Effector memory CD8-positive, alpha-beta T cell (primary cell): ENCODE measurements at regions not wholly inside any gene's neighbourhood (a gene's known extent, or its start where the extent isn't known, plus 50 kb on each side); places are given as distances from the start of the nearest gene placed in this dataset.

Experiments used
- ATAC-seq: fragments of 150-1000 bp; cut with Tn5 transposase; replicated peaks from 2 replicates; pipeline ENCODE4 v1.10.0; 2021; ENCODE audit warnings: mild to moderate bottlenecking, moderate library complexity
- DNase-seq, 3 experiments: peaks; one replicate each; pipeline ENCODE4 v3.0.0; 2021
- H3K27ac Mint-ChIP-seq, 2 donors: one replicate each; pipeline ENCODE4 v1.8.0; 2022; ENCODE audit warnings: mild to moderate bottlenecking in 2 of 2, mixed read lengths in 2 of 2, moderate library complexity in 2 of 2
- H3K27me3 Mint-ChIP-seq, 2 donors: one replicate each; pipeline ENCODE4 v1.8.0; 2022; ENCODE audit warnings: mixed read lengths in 2 of 2
- H3K36me3 Mint-ChIP-seq: one replicate; pipeline ENCODE4 v1.8.0; 2022; ENCODE audit warnings: mild to moderate bottlenecking, moderate library complexity, mixed read lengths; ENCODE audit not compliant: insufficient read depth
- H3K4me1 Mint-ChIP-seq, 2 donors: one replicate each; pipeline ENCODE4 v1.8.0; 2022; ENCODE audit warnings: low read depth in 2 of 2, mixed read lengths in 2 of 2
- H3K4me3 Mint-ChIP-seq, 2 donors: one replicate each; pipeline ENCODE4 v1.8.0; 2022; ENCODE audit warnings: mild to moderate bottlenecking in 2 of 2, mixed read lengths in 2 of 2, moderate library complexity in 2 of 2
- H3K9me3 Mint-ChIP-seq, 2 donors: one replicate each; pipeline ENCODE4 v1.8.0; 2022; ENCODE audit warnings: mixed read lengths in 2 of 2

DNA sequence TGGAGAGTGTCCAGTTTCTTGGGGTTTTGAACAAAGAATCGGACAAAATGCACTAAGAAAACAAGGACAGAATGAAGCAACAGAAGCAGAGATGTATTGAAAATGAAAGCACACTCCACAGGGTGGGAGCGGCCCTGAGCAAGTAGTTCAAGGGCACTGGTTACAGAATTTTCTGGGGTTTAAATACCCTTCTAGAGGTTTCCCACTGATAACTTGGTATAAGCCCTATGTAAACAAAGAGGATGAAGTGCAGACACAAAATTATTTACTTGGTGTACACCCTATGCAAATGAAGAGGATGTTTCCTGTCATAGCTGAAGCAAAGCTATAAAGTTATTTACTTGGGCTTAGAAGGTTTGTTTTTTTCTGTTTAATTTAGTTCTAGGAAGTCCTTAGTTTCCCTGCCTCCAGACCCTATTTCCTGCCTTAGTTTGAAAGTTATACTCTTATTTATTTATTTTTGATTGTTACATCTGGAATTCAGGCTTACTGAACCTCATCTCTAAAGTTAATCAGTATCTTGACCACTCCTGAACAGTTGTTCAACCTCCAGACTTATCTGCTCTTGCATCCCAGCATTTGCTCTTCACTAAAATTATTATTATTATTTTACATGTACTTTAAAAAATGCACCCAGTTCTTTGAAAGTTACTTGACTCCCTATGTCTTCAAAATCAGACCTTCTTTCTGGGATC, 193.5 kb downstream of the SPP2 start:
- Mint-ChIP-seq H3K4me1 (peaks cover 6 to 17% of the 10 kb centered on the region in 2 donors), H3K36me3 (no peaks in the 10 kb centered on the region), H3K4me3 (peak overlapping the region; percentile 72 to 81), H3K27me3 (no peaks in the 10 kb centered on the region), H3K9me3 (no peaks in the 10 kb centered on the region), H3K27ac (peak overlapping the region; percentile 89 to 91)
- DNase-seq: no peak
- ATAC-seq: peak; percentile 36

GRCh38 chr2:234242459-234242836, 191.9 kb downstream of the SPP2 start:
- no peak for ATAC-seq
- Mint-ChIP-seq H3K9me3 (no peaks in the 10 kb centered on the region), H3K27me3 (no peaks in the 10 kb centered on the region), H3K4me3 (no peak overlapping the region), H3K4me1 (peaks cover 6 to 17% of the 10 kb centered on the region in 2 donors), H3K27ac (no peak overlapping the region), H3K36me3 (no peaks in the 10 kb centered on the region)
- no peak for DNase-seq

DNA sequence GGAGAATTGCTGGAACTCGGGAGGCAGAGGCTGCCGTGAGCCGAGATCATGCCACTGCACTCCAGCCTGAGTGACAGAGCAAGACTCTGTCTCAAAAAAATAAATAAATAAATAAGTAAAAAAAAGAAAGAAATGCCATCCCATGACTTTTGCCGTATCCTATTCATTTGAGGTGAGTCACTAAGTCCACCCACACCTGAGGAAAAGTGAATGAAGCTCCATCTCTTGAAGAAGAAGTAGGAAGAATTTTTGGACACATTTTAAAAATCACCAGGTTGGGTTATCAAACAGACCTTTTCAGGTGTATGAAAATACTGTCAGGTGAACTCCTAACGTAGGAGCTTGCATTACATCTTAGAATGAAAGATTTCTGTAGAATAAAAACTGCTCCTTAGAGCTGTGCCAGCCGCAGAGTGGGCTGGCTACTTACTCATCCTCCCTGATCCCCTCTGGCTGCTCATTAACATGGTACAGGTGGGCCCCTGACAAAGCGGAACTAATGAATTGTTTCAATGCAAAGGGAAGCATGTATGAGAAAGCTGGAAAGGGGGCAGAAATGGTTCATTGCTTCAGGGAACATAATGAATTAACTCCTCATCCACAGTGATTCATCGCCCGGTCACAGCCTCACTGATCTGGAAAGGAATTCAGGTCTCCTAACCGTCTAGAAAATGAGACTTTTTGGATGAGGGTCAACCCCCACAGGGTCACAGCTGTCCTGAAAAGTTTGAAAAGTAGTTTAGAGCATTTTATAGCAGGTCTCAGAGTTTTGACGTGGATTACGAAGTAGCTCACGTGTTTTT, 191.4 kb downstream of the SPP2 start:
- Mint-ChIP-seq H3K9me3 (no peaks in the 10 kb centered on the region), H3K36me3 (no peaks in the 10 kb centered on the region), H3K4me3 (no peak overlapping the region), H3K27ac (no peak overlapping the region), H3K4me1 (peaks cover 6 to 17% of the 10 kb centered on the region in 2 donors), H3K27me3 (no peaks in the 10 kb centered on the region)
- ATAC-seq (no peak), DNase-seq (no peak)

GRCh38 chr2:234240917-234241316, 190.4 kb downstream of the SPP2 start:
- H3K4me1 Mint-ChIP-seq: peaks cover 6 to 17% of the 10 kb centered on the region in 2 donors
- H3K27me3 Mint-ChIP-seq: no peaks in the 10 kb centered on the region
- no peak for ATAC-seq
- DNase-seq: no peak
- H3K9me3 Mint-ChIP-seq: no peaks in the 10 kb centered on the region
- H3K36me3 Mint-ChIP-seq: no peaks in the 10 kb centered on the region
- no peak overlapping the region for H3K4me3 Mint-ChIP-seq
- no peak overlapping the region for H3K27ac Mint-ChIP-seq

- ATAC-seq: no peak
- no peak overlapping the region for H3K27ac Mint-ChIP-seq
- no peaks in the 10 kb centered on the region for H3K27me3 Mint-ChIP-seq
- no peaks in the 10 kb centered on the region for H3K4me1 Mint-ChIP-seq
- no peak overlapping the region for H3K4me3 Mint-ChIP-seq
- no peaks in the 10 kb centered on the region for H3K36me3 Mint-ChIP-seq
- no peak for DNase-seq
- H3K9me3 Mint-ChIP-seq: no peaks in the 10 kb centered on the region
These were observed 184.7 kb downstream of the SPP2 start for GRCh38 chr2:234235191-234235590.

GRCh38 chr2:234231460-234231859, 181.0 kb downstream of the SPP2 start:
- no peak for ATAC-seq
- H3K9me3 Mint-ChIP-seq: no peaks in the 10 kb centered on the region
- H3K4me1 Mint-ChIP-seq: peaks cover 0 to 3% of the 10 kb centered on the region in 2 donors
- H3K36me3 Mint-ChIP-seq: no peaks in the 10 kb centered on the region
- H3K27me3 Mint-ChIP-seq: no peaks in the 10 kb centered on the region
- H3K27ac Mint-ChIP-seq: no peak overlapping the region
- no peak overlapping the region for H3K4me3 Mint-ChIP-seq
- no peak for DNase-seq

GRCh38 chr2:234219046-234219310, 168.5 kb downstream of the SPP2 start:
- peaks cover 22 to 41% of the 10 kb centered on the region in 2 donors for H3K4me1 Mint-ChIP-seq

DNA sequence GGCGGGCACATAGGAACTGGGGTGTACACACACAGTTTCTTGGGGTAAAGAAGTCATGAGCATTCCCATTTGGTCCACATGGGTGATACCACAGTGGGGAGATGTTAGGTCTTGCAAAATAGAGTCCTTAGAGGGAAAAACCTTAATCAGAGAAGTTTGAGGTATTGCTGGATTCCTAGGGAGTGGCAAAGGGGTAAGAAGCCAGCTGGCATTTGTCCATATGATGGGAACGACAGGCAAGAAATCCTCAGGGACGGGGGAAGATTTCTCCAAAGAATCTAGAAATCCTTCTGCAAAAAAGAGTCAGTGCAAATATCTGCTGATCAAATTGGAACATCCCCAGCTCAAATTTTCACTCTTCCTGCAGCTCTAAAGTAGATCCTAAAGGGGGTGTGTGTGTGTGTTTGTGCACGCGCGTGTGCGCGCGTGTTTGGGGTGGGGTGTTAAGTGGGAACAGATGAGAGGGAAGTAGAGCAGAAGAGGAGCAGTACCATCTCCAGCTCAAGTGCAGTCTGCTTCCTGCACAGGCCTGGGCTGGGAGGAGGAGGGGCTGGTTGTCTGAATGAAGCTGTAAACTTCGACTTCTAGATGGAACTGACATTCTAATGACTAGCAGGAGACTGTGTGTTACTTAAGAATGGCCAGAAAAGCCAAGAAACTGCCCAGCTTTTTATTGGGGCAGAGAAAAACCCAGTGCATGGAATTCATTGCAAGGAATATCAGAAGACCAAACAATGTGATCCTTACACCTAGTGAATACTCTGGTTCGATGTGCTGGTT, 168.0 kb downstream of the SPP2 start:
- Mint-ChIP-seq H3K36me3 (peaks cover 6% of the 10 kb centered on the region), H3K27ac (peak overlapping the region in 1 of 2 donors; percentile 63), H3K4me3 (no peak overlapping the region), H3K9me3 (peaks cover 0 to 1% of the 10 kb centered on the region in 2 donors), H3K27me3 (no peaks in the 10 kb centered on the region), H3K4me1 (peaks cover 22 to 41% of the 10 kb centered on the region in 2 donors)
- no peak for ATAC-seq
- no peak for DNase-seq

More at GRCh38 chr2:234219046-234219310, 168.5 kb downstream of the SPP2 start:
- Mint-ChIP-seq H3K9me3 (peaks cover 0 to 1% of the 10 kb centered on the region in 2 donors), H3K27ac (no peak overlapping the region), H3K36me3 (peaks cover 6% of the 10 kb centered on the region), H3K27me3 (no peaks in the 10 kb centered on the region), H3K4me3 (no peak overlapping the region)
- DNase-seq (no peak), ATAC-seq (no peak)

DNA sequence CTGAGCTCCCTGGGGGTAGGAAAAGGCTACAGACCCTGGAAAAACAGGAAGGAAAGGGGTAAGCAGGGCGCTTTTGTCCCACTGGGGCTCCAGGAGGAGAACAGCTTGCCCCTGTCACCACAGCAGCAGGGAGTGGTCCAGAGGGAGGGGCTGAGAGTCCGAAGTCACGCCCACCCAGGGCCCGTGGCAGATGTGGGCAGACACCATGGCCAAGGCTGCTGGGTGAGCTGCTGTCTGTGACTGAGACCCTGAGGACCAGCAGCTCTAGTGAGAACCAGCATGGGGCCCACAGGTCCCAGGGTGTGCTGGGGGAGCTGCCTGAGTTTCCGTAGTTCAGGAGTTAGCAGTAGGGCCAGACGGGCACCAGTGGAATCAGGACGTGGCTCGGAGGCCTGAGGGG, 162.0 kb downstream of the SPP2 start:
- H3K36me3 Mint-ChIP-seq: peaks cover 5% of the 10 kb centered on the region
- no peaks in the 10 kb centered on the region for H3K9me3 Mint-ChIP-seq
- H3K4me1 Mint-ChIP-seq: peaks cover 14 to 19% of the 10 kb centered on the region in 2 donors
- no peak overlapping the region for H3K4me3 Mint-ChIP-seq
- peaks cover 0 to 11% of the 10 kb centered on the region in 2 donors for H3K27me3 Mint-ChIP-seq
- DNase-seq (no peak), ATAC-seq (no peak)
- peak overlapping the region; percentile 59 to 71 for H3K27ac Mint-ChIP-seq

DNA sequence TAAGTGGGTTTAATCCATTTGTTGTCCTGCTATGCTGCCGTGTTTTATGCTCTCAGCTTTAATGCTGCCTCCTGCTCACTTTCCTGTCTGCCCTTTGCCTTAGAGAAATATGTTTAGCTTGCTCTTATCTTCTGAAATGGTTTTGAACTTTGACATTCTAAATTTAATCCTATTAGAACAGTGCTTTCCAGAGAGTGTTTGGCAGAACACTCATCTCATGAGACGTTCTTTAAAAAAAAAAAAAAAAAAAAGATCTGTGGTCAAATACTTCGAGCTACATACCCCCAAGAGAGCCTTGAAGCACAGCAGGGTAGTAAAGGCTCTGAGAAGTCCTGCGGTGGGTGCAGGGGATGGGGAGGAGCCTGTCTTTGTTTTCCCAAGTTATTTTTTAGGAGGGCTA, 161.3 kb downstream of the SPP2 start:
- no peaks in the 10 kb centered on the region for H3K36me3 Mint-ChIP-seq
- peak overlapping the region in 1 of 2 donors; percentile 35 for H3K27ac Mint-ChIP-seq
- DNase-seq: no peak
- ATAC-seq: no peak
- H3K4me1 Mint-ChIP-seq: peaks cover 9 to 14% of the 10 kb centered on the region in 2 donors
- H3K4me3 Mint-ChIP-seq: no peak overlapping the region
- H3K27me3 Mint-ChIP-seq: peaks cover 0 to 11% of the 10 kb centered on the region in 2 donors
- H3K9me3 Mint-ChIP-seq: no peaks in the 10 kb centered on the region

GRCh38 chr2:234206738-234207137, 156.2 kb downstream of the SPP2 start:
- ATAC-seq (no peak), DNase-seq (no peak)
- Mint-ChIP-seq H3K4me1 (no peaks in the 10 kb centered on the region), H3K9me3 (no peaks in the 10 kb centered on the region), H3K4me3 (no peak overlapping the region), H3K36me3 (no peaks in the 10 kb centered on the region), H3K27ac (no peak overlapping the region), H3K27me3 (peaks cover 0 to under 1% of the 10 kb centered on the region in 2 donors)

- Mint-ChIP-seq H3K27ac (no peak overlapping the region), H3K4me3 (no peak overlapping the region), H3K36me3 (no peaks in the 10 kb centered on the region), H3K9me3 (no peaks in the 10 kb centered on the region), H3K4me1 (peaks cover 0 to 4% of the 10 kb centered on the region in 2 donors), H3K27me3 (no peaks in the 10 kb centered on the region)
- no peak for DNase-seq
- no peak for ATAC-seq
These were observed 154.0 kb downstream of the SPP2 start for GRCh38 chr2:234204480-234204879.

- peaks cover under 1 to 4% of the 10 kb centered on the region in 2 donors for H3K4me1 Mint-ChIP-seq
- H3K9me3 Mint-ChIP-seq: no peaks in the 10 kb centered on the region
- no peaks in the 10 kb centered on the region for H3K27me3 Mint-ChIP-seq
- no peak for ATAC-seq
- no peak overlapping the region for H3K4me3 Mint-ChIP-seq
- no peak for DNase-seq
- no peak overlapping the region for H3K27ac Mint-ChIP-seq
- no peaks in the 10 kb centered on the region for H3K36me3 Mint-ChIP-seq
These were observed 152.9 kb downstream of the SPP2 start for GRCh38 chr2:234203135-234203984.
